Upper lobe of left lung (tissue), 6 donors: ENCODE measurements at regions not wholly inside any gene's neighbourhood (a gene's known extent, or its start where the extent isn't known, plus 50 kb on each side); places are given as distances from the start of the nearest gene placed in this dataset.

ENCODE experiments used
- ATAC-seq, 2 donors: fragments of 200-7000 bp; cut with Tn5 transposase; one replicate each; pipeline ENCODE4 v1.9.1; 2022; ENCODE audit warnings: mild to moderate bottlenecking in 2 of 2, moderate library complexity in 2 of 2; ENCODE audit not compliant: low FRiP score in 2 of 2
- DNase-seq, 2 donors: peaks; one replicate each; pipeline ENCODE4 v3.0.0-alpha.2; 2019 to 2020
- H3K27ac ChIP-seq, 4 donors: fragments of 200-600 bp; sonication (generic); one replicate each; pipeline ENCODE4 v1.5.1; 2016 to 2019
- H3K27me3 ChIP-seq, 4 donors: fragments of 200-600 bp; sonication (generic); one replicate each; pipeline ENCODE4 v1.5.1; 2017 to 2019
- H3K36me3 ChIP-seq, 4 donors: fragments of 200-600 bp; sonication (generic); one replicate each; pipeline ENCODE4 v1.5.1; 2016 to 2019
- H3K4me1 ChIP-seq, 4 donors: fragments of 200-600 bp; sonication (generic); one replicate each; pipeline ENCODE4 v1.5.1; 2018 to 2019
- H3K4me3 ChIP-seq, 4 donors: fragments of 200-600 bp; sonication (generic); one replicate each; pipeline ENCODE4 v1.5.1; 2017 to 2019; ENCODE audit warnings: mild to moderate bottlenecking in 2 of 4, moderate library complexity in 1 of 4
- H3K9me3 ChIP-seq, 4 donors: fragments of 200-600 bp; sonication (generic); one replicate each; pipeline ENCODE4 v1.5.1; 2018 to 2019
- EP300 ChIP-seq, 4 donors: sonication (generic); formaldehyde crosslinking; IDR thresholded peaks; one replicate each; pipeline ENCODE4 v1.5.1; 2017; ENCODE audit warnings: antibody characterized with exemption in 4 of 4, control low read depth in 2 of 4
- POLR2A ChIP-seq, 4 donors: fragments of 450-650 bp; IDR thresholded peaks; one replicate each; pipeline ENCODE4 v1.5.1; 2016 to 2017; ENCODE audit warnings: antibody characterized with exemption in 4 of 4, mild to moderate bottlenecking in 2 of 4
- POLR2AphosphoS5 ChIP-seq, 2 donors: sonication (generic); formaldehyde crosslinking; IDR thresholded peaks; one replicate each; pipeline ENCODE4 v1.5.1; 2017; ENCODE audit warnings: antibody characterized with exemption in 2 of 2
- WGBS, 2 donors: methylation state at CpG; one replicate each; pipeline ENCODE4 v1.1.5; 2017 to 2018; 5-methylcytosine and 5-hydroxymethylcytosine counted together
- TF ChIP-seq, protein P1 (sequence below), 6 experiments: fragments of 450-650 bp in 4 of 6; fragments of 200-600 bp in 2 of 6; sonication (generic) in 2 of 6; IDR thresholded peaks; one replicate each; pipeline ENCODE4 v1.5.1; 2016 to 2019; ENCODE audit warnings: antibody characterized with exemption in 6 of 6
- donor health status: DM: no; HTN: no; CAD: no; lungs with moderate emphysema.
- donor health status: DM: no; HTN: yes; CAD: no; lungs with severe emphysema.

DNA sequence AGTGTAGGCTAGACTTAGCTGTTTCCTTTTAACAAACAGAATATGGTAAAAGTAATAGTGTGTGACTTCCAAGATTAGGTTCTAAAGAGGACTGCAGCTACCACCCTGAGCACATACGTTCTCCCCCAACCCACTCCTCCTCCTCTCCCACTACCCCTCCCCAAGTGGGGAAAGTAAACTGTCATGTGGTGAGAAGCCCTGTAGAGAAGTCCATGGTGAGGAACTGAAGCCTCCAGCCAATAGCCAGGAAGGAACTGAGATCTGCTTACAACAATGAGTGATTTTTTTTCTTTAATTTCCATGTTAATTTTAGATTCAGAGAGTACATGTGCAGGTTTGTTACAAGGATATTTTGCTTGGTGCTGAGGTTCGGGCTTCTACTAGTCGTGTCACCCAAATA lies 57.0 kb upstream of the EGLN3 start:
- DNase-seq (no peak), ATAC-seq (peak in 1 of 2 donors; percentile 29)
- TF ChIP-seq POLR2A (IDR thresholded peaks at IDR 0.05) (no peak), POLR2AphosphoS5 (IDR thresholded peaks at IDR 0.05) (no peak), EP300 (IDR thresholded peaks at IDR 0.05) (no peak)
- TF ChIP-seq, protein P1, sequence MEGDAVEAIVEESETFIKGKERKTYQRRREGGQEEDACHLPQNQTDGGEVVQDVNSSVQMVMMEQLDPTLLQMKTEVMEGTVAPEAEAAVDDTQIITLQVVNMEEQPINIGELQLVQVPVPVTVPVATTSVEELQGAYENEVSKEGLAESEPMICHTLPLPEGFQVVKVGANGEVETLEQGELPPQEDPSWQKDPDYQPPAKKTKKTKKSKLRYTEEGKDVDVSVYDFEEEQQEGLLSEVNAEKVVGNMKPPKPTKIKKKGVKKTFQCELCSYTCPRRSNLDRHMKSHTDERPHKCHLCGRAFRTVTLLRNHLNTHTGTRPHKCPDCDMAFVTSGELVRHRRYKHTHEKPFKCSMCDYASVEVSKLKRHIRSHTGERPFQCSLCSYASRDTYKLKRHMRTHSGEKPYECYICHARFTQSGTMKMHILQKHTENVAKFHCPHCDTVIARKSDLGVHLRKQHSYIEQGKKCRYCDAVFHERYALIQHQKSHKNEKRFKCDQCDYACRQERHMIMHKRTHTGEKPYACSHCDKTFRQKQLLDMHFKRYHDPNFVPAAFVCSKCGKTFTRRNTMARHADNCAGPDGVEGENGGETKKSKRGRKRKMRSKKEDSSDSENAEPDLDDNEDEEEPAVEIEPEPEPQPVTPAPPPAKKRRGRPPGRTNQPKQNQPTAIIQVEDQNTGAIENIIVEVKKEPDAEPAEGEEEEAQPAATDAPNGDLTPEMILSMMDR (IDR thresholded peaks at IDR 0.05), result no peak
- Histone ChIP-seq H3K27me3 (no peaks in the 10 kb centered on the region), H3K4me3 (no peak overlapping the region), H3K9me3 (no peaks in the 10 kb centered on the region), H3K4me1 (no peaks in the 10 kb centered on the region), H3K27ac (no peak overlapping the region), H3K36me3 (no peaks in the 10 kb centered on the region)
- WGBS, 2 donors, result 44 to 85% methylated on average over 3 of the region's 3 CpGs

DNA sequence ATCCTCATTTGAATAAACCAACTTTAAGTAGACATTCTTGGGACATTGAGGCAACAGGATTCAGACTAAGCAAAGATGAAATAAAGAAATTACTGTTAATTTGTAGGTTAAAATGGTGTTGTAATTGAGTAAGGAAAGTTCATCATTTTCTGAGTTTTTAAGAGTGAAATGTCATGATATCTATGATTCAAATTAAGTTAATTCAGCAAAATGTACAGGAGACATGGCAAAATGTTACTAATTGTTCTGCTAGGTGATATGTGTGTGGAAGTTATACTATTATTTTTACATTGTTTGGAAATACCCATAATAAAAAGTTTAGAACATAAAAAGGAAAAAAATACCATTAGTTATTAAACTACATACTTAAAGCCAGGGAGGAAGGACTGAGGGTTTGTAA lies 55.0 kb upstream of the EGLN3 start:
- Histone ChIP-seq H3K4me3 (no peak overlapping the region), H3K4me1 (no peaks in the 10 kb centered on the region), H3K27ac (no peak overlapping the region), H3K9me3 (no peaks in the 10 kb centered on the region), H3K36me3 (no peaks in the 10 kb centered on the region), H3K27me3 (no peaks in the 10 kb centered on the region)
- DNase-seq (no peak), ATAC-seq (no peak)
- no peak for TF ChIP-seq POLR2A (IDR thresholded peaks at IDR 0.05)

DNA sequence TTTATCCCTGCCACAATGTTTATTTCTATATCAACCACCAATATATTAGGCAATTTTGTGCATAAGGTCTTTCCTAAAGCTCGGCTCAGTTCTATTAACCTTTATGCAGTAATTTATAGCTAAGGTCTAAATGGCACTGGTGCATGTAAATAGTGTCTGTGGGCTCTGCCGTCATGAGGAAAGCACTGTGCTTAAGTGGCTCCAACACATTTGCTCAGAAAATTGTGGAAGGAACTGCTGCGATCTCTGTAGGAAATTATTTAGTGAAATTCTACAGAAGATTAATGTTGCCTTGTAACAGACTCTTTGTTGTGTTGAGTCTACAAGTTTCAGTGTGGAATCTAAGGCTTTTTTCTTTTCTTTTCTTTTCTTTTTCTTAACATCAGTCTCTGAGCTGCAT lies 54.0 kb upstream of the EGLN3 start:
- no peak for DNase-seq
- no peaks in the 10 kb centered on the region for H3K9me3 ChIP-seq
- no peak for TF ChIP-seq POLR2A (IDR thresholded peaks at IDR 0.05)
- H3K27me3 ChIP-seq, result no peaks in the 10 kb centered on the region
- H3K36me3 ChIP-seq, result no peaks in the 10 kb centered on the region
- no peaks in the 10 kb centered on the region for H3K4me1 ChIP-seq
- no peak for ATAC-seq
- H3K4me3 ChIP-seq, result no peak overlapping the region
- no peak overlapping the region for H3K27ac ChIP-seq
- 59 to 64% methylated on average over 3 of the region's 3 CpGs for WGBS, 2 donors

DNA sequence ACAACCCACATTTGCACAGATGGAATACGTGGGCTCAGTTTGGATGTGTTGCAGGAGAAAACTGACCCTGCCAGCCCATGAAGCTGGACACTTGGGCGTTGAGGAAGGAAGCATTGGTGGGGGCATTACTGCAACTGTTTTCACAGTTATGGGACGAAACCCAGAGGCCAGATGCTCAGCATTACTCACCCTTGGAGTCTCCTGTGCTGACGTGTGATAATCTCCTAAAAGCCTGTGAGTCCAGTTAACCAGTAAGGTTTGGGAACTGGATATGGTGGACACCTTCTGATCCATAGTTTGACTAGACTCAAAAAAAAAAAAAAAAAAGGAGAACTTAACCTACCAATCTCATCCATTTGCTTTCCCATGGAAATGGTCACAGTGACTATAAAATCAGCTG lies 52.8 kb upstream of the EGLN3 start:
- no peaks in the 10 kb centered on the region for H3K27me3 ChIP-seq
- DNase-seq (no peak), ATAC-seq (no peak)
- TF ChIP-seq POLR2AphosphoS5 (IDR thresholded peaks at IDR 0.05) (no peak), EP300 (IDR thresholded peaks at IDR 0.05) (no peak), POLR2A (IDR thresholded peaks at IDR 0.05) (no peak)
- TF ChIP-seq, protein P1 (IDR thresholded peaks at IDR 0.05), result no peak
- H3K4me1 ChIP-seq, result no peaks in the 10 kb centered on the region
- H3K4me3 ChIP-seq, result no peak overlapping the region
- no peaks in the 10 kb centered on the region for H3K9me3 ChIP-seq
- WGBS, 2 donors, result 59 to 68% methylated on average over 4 of the region's 4 CpGs
- H3K27ac ChIP-seq, result no peak overlapping the region
- no peaks in the 10 kb centered on the region for H3K36me3 ChIP-seq

DNA sequence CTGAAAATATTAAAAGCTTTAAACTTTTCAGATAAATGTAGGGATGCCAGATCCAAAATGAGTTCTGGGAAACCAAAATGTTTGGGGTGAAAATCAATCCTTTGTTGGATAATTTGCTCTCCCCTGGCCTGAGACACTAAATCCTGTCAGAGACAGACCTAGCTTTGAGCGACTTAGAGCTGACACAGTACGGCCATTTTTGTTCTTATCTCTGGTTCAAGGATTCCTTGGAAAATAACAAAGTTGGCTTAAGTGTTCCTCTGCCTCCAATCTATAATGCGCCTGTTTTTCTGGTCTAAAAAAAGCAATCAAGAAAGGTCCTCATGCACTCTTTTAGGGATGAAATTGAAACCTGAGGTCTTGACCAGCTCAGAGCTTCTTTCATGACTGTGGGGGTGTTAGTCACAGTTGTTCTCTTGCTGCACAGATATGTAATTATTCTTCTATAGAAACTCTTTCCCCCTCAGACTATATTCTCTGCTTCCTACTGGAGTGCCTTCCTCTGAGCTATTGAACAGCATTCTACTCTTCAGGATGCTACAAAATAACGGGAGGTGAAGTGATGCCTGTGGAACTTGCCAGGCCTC lies 52.3 kb upstream of the EGLN3 start:
- 60 to 78% methylated on average over 4 of the region's 4 CpGs for WGBS, 2 donors
- no peak overlapping the region for H3K4me3 ChIP-seq
- ATAC-seq (no peak), DNase-seq (no peak)
- no peaks in the 10 kb centered on the region for H3K9me3 ChIP-seq
- no peak overlapping the region for H3K27ac ChIP-seq
- H3K36me3 ChIP-seq, result no peaks in the 10 kb centered on the region
- H3K4me1 ChIP-seq, result no peaks in the 10 kb centered on the region
- H3K27me3 ChIP-seq, result no peaks in the 10 kb centered on the region
- TF ChIP-seq, protein P1 (IDR thresholded peaks at IDR 0.05), result no peak
- TF ChIP-seq POLR2A (IDR thresholded peaks at IDR 0.05) (no peak), EP300 (IDR thresholded peaks at IDR 0.05) (no peak), POLR2AphosphoS5 (IDR thresholded peaks at IDR 0.05) (no peak)
